NOMO-1 treated with DMSO at 0.1 percent for 48 hours (cell line): ENCODE measurements at regions not wholly inside any gene's neighbourhood (a gene's known extent, or its start where the extent isn't known, plus 50 kb on each side); places are given as distances from the start of the nearest gene placed in this dataset.

ENCODE experiments used
- DNase-seq: peaks from one replicate; lab custom pipeline; 2025; ENCODE audit not compliant: unreplicated experiment; lab: John Stamatoyannopoulos, UW

- no peak for DNase-seq
Observed at GRCh38 chr9:134502266-134502791, 139.3 kb upstream of the COL5A1 start.

GRCh38 chr9:134502809-134503211 is 138.8 kb upstream of the COL5A1 start:
- DNase-seq: no peak

DNA sequence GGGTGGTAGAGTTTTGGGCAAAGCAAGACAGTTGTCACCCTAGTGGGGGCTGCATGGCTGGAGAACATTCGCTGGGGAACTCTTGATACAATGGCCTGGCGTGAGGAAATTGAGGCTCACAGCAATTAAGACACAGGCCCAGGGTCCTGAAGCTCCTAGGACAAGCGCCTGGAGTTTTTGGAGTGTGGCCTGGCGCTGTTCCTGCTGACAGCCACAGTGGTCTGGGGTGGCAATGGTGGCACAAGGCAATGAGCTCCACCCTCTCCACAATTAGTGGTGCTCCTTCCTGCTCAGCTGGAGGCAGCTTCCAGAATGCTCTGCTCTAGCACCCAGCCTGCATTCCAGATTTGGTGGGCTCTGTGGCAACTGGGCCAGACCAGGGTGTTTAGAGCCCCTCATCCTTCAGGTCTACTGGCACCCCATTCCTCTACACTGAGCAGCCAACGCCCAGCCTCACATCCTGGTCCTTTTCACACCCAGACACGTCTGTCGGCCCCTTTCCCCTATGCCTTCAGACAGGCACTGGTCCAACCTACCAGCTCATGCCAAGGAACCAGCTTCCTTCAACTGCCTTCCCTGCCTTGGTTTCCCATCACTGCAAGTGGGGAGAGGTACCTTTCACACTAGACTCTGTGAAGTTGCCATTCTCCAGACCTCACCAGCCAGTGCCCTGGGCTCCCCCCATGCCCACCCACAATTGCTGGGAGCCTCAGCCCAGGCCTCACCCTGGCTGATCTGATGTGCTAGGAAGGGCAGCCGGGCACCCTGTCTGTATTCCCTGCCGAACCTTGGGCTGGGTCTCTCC is 138.1 kb upstream of the COL5A1 start:
- no peak for DNase-seq

DNA sequence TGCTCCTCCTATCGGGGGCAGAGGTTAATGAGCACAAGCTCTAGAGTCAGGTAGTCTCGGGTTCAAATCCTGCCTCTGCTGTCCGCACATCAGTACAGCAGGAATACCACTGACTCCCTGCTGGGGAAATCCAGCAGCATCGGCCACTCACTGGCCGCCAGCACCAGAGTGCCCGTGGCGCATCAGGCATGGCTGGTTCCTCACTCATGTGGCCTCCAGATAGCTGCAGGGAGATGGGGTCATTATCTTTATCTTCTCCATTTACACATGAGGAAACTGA is 137.6 kb upstream of the COL5A1 start:
- DNase-seq: no peak

- DNase-seq: no peak
Observed at GRCh38 chr9:134505032-134505431, 136.6 kb upstream of the COL5A1 start.

GRCh38 chr9:134509281-134509680 is 132.3 kb upstream of the COL5A1 start:
- DNase-seq: no peak

GRCh38 chr9:134509817-134510216 is 131.8 kb upstream of the COL5A1 start:
- no peak for DNase-seq

DNA sequence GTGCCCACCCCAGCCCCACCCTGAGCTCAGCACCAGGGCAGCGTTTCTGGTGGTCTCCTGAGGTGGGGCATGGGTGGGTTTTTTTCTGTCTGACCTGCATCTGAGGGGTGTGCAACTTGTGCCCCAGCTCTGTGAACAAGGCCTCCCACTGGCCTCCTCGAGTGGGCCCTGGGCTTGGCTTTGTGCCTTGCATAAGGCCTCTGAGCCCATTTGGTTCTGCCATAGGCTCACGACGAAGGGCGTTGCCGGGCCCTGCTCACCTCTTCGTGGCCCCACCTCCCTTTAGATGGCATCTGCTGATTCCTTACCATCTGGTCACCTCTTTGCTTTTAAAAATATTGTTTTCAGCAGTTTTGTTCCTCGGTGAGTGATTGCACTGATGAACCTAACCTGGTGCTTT is 127.1 kb upstream of the COL5A1 start:
- no peak for DNase-seq

DNA sequence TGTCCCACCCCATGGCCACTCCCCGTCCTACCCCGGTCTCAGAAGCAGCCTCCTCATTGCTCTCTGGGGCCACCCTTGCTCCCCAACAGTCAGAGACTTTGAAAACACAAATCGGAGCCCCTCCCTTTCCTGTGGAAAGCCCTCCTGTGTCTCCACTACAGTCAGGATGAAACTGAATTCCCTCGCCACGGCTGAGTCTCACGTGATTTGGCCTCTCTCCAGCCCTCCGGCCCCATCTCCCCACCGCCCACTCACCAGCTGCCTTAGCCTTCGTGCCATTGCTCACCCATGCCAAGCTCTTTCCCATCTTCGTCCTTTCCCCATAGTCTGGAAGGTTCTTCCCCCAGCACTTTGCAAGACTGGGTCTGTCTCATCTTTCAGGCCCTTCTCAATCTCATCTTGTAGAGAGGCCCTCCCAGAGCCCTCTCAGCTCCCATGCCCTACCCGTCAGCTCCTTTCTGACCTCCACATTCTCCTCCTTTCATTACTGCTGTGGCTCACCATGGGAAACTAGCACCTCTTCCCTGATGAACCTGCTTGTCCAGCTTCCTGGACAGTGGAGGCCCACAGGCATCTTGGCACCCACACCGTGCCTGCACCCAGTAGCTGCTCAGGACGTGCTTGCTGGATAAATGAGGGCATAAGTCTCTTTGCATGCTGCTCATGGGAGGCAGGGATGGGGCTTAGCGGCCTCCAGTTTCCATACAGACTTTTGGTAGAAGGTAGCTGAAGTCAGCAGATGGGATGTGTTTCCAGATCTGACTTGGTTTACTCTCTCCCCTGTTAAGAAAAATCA is 126.4 kb upstream of the COL5A1 start:
- DNase-seq: no peak

GRCh38 chr9:134516464-134516863 is 125.1 kb upstream of the COL5A1 start:
- DNase-seq: no peak

DNA sequence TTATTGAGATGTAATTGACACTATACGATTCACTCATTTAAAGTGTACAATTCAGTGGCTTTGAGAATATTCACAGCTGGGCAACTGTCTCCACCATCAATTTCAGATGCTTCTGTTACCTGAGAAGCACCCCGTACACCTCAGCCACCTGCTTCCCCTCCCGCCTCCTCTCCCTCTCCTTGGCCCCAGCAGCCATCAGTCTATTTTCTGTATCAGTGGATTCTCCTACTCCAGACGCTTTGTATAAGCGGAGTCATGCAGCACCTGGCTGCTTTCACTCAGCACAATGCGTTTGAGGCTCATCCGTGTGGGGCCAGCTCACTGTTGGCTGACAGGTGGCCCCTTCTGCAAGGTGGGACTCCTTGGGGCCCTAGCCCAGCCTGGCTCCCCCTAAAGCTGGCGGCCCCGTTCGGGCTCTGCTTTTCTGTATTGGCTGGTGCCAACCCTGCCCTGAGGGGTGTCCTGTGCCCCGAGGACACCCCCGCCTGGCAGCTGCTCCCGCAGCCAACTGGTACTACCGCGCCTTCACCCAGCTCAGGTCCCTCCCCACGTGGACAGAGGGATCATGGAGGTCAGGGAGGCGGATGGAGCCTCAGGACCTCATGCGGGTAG is 124.4 kb upstream of the COL5A1 start:
- DNase-seq: no peak

DNA sequence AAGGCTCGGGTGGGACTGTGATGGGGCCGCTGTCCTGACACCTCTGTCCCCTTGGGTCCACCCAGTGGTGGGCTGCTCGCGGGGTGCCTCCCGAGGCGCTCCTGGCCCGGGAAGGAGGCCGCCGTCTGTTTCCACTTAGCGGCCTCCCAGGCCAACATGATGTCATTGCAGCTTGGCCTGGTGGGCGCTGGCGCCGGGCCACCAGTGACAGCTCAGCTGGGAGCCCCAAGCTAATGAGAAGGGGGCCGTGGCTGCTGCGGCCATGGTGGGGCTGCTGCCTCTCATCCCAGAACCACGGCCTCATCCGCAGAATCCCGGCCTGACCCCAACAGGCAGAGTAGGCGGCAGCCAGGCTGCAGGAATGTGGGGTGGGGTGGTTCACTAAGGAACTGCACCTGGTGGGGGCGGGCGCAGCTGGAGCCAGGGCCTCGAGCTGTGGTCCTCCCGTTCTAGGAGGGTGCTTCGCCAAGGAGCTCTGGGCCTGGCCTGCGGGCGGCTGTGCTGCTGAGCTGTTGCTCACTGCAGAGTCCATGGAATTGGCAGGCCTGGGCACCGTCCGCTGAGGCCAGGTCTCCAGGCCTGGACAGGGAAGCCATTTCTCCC is 123.5 kb upstream of the COL5A1 start:
- DNase-seq: no peak

DNA sequence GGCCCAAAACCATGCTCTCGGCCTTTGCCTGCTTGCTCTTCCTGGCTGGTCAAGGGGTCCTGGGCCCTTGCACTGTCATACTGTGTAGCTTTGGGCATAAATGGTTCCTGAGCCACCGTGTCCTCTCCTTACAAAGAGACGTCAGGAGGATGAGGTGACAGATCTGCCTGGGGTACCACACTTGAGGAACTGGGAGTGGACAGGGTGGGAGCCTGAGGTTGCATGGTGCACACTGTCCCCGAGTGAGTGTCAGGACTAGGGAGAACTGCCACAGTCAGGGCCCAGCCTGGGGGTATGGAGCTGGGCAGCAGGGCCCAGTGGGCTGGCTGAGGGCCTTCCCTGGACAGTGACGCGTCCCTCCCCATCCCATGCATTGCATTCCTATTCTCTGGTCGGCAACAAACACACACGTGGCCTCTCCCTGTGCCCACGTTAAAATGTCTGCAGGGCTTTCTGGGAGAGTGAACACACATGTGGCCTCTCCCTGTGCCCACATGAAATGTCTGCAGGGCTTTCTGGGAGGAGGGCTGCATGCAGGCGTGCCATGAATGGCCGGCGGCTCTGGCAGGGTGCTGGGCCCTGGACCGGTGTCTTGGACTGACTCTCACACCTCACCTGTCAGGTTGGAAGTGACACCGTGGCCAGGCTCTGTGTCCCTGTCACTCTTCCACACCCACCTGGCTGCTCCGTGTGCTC is 122.1 kb upstream of the COL5A1 start:
- DNase-seq: no peak

DNA sequence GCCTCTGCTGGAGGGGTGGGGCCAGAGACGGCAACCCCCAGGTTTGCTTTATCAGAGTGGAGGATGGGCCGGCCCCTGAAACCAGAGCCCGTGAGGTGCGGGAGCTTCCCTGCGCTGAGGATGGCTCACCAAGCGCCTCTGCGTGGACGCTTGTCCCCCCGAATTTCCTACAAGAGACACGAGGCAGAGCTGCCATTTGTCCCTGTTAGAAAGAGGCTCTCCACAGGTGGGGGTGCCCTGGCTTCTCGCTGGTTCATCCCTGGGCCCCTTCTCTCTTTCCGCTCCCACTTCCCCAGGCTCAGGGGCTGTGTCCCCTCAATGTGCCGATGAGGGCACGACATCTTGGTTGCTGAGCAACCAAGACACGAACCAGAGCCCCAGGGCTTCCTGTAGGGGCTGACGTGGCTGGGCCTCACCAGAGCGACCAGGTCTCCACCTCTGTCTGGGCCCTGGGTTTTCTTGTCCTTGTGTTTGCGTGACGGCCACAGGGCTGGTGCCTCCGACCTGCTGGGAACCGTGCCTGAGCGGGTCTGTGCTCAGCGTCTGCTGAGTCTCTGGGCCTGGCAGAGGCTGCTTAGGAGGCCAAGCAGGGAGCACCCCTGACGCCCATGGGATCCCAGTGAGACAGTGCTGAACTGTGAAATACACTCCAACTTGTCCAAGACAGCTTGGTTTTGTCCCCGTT is 119.6 kb upstream of the COL5A1 start:
- no peak for DNase-seq

DNA sequence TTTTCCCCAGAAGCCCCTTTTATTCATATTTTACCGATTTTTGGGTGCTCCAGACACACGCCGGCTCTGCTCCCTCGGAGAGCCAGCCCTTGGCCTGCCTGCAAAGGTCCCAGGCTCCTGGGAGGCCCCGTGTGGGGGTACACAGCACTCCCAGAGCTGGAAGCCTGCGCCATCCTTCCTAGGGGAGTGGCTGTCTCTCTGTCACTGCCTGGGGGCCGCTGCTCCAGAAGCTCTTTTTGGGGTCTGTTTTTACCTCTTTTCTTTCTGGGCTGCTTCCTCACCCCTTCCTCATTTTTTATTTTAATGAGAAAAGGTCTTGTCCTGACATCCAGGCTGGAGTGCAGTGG is 119.1 kb upstream of the COL5A1 start:
- no peak for DNase-seq

- DNase-seq: no peak
Observed at GRCh38 chr9:134522976-134523375, 118.6 kb upstream of the COL5A1 start.

GRCh38 chr9:134525070-134525815 is 116.4 kb upstream of the COL5A1 start:
- DNase-seq: no peak

DNA sequence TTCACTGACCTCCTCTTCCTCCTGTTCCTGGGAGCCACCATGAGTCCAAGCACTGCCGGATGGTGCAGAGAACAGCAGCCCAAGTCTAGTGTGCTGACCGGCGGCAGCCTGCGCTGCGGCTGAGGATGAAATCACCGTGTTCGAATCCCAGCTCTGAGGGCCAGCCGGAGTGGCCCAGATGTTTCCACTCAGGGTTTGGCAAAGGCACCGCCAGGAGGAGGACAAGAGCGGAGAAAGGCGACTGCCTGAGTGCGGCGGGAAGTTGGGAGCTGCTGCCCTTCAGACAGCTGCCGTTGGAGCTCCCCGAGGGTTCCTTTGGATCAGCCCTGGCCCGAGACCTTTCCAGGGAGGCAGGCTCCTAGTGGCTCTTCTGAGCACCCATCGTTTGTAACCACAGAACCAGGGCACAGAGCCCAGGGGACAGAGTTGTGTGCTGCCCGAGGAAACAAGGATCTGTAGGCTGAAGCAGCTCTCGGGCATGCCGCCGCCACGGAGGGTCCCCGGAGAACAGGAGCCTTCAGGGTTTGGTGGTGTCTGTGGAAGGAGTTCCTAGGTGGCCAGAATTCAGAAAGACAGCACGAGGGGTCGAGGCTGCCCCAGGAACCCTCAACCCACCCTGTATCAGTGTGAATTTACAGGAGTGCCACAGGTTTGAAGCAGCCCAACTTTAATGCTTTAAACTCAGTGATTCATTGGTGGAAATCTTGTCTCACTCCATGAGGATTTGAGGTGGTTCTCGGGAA is 115.6 kb upstream of the COL5A1 start:
- no peak for DNase-seq
